GM19099 (cell line): ENCODE measurements at regions not wholly inside any gene's neighbourhood (a gene's known extent, or its start where the extent isn't known, plus 50 kb on each side); places are given as distances from the start of the nearest gene placed in this dataset.

ENCODE experiments used
- POLR2A ChIP-seq: IDR thresholded peaks from 3 replicates; pipeline ENCODE4 v1.6.1; 2011; ENCODE audit warnings: low read depth; ENCODE audit not compliant: insufficient read length; ENCODE audit errors: extremely low read depth

DNA sequence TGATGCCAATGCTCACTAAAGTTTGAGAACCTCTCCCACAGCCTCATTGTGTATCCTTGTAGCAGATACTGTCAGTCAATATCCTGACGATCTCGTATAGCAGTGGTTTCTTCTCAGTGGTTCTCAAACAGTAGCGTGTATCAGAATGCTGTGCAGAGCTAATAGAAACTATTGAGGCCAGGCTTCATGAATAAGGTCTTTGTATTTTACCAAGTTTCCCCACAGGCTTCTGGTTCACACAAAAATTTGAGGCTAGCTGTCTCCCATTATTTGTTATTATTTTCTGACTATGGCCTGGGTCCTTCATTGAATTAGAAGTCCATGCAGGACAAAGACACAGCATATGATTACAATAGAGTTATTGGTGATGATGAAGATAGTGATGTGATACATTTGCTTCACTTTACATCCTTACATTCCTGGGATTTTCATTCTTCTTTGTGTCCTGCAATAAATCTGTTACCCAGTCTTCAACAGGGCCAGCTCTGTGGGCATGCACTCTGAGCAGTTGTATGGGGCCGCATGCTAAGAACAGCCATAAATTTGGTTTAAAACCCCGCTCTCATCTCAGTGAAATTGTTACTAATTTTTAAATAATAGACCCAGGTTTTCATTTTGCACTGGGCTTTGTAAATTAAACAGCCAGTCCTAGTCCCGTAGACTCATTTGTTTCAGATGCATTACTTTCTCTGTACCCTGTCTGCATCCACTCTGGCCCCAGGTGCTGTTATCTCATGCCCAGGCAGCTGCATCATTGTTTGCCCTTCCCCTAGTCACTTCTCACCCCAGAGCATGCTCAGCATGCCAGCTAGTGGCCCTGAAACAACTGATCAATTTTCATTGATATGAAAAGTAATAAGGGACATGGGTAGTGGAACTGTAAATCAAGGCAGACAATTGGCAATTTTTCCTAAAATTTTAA is 199.9 kb upstream of the PIK3R1 start:
- no peak for TF ChIP-seq POLR2A

DNA sequence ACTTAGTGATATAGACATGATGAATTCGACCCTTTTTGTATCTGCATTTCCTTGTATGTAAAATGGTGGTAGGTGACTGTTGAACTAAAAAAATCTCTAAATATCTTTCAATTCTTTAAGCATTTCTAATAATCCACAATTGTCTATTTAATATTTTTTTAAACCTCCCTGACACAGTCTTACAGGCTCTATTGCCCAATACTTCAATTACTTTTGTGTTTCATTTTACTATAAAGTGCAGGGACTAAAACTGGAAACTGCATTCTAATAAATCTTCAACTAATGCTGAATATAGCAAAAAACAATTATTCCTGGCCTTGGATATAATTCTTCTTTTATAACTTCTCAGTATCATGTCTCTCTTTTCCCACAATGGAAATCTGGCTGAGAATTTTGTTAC is 202.7 kb upstream of the PIK3R1 start:
- TF ChIP-seq POLR2A = no peak

GRCh38 chr5:68012429-68012828 is 203.1 kb upstream of the PIK3R1 start:
- no peak for TF ChIP-seq POLR2A

- TF ChIP-seq POLR2A = no peak
Observed at GRCh38 chr5:68011801-68012200, 203.8 kb upstream of the PIK3R1 start.

- TF ChIP-seq POLR2A = no peak
Observed at GRCh38 chr5:68011259-68011760, 204.2 kb upstream of the PIK3R1 start.

- no peak for TF ChIP-seq POLR2A
Observed at GRCh38 chr5:68010740-68011139, 204.8 kb upstream of the PIK3R1 start.

GRCh38 chr5:68007451-68007850 is 208.1 kb upstream of the PIK3R1 start:
- no peak for TF ChIP-seq POLR2A

DNA sequence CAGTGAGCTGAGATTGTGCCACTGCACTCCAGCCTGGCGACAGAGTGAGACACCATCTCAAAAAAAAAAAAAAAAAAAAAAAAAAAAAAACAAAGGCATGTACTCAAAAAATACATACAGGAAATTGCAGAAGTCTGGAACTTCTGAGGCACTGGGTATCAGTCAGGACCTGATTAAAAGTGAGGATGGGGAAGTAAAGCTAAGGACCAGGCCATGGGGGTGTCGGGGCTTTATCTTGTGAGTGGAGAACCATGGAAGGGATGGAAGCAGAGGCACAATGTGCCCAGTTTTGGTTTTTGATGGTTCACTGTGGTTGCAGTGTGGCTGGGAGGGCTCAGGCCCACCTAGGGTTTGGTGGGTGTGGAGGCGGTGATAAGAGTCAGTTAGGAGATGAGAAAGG is 212.7 kb upstream of the PIK3R1 start:
- TF ChIP-seq POLR2A = no peak

DNA sequence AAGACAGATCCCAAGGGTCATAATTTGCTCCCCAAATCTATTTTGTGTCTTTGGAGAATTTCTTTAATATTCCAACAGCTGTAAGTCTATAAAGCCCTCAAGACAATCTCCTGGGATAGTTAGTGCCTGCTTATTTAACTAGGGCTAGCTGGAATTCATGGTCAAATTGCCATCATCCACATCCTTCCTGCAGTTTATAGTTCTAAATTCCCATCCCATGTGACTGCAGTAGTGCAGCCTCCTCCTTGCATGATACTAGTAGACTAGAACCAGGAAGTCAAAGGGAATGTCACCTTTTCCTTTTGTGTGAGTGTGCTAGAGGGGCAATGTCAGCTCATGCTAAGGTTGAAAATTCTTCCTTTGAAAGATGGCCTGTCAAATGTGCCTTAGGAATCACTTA is 214.8 kb upstream of the PIK3R1 start:
- TF ChIP-seq POLR2A = no peak

DNA sequence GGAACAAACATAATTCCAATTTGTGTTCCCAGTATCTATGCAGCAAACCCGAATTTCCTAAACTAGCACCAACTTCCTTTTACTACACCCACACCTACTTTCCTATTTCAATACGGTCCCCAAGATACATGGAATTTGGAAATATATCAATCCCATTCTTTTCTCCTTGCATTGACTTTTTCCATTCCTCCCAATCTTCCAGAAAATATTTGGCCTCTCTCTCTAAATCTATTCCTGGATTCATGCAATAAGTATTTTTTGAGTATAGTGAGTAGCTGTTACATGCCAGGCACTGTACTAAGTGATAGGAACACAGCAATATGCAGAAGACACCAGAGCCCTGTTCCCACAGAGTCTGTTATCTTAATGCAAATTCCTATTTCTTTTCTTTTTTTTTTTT is 216.2 kb upstream of the PIK3R1 start:
- TF ChIP-seq POLR2A = no peak

- TF ChIP-seq POLR2A = no peak
Observed at GRCh38 chr5:67998709-67999261, 216.8 kb upstream of the PIK3R1 start.

DNA sequence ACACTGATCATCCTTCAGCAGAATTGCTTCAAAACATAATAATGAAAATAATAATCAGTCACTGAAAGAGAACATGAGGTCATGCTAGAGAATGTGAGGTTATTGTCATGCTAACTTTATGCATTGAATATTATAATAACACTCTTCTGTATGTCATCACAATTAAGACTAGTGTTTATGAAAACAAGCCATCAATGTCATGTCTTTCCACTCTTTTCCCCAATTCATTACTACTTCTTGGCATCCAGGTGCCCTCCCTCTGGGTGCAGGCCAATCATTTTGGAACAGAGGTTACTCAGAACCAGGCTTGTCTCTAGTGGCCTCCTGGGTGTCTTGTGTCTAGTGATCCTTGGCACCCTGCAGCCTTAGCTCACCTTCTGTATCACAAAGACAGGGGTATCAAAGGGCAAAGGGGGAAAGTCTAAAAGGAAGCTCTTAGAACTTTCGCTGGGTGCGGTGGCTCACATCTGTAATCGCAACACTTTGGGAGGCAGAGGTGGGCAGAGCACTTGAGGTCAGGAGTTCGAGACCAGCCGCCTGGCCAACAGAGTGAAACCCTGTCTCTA is 217.6 kb upstream of the PIK3R1 start:
- no peak for TF ChIP-seq POLR2A

DNA sequence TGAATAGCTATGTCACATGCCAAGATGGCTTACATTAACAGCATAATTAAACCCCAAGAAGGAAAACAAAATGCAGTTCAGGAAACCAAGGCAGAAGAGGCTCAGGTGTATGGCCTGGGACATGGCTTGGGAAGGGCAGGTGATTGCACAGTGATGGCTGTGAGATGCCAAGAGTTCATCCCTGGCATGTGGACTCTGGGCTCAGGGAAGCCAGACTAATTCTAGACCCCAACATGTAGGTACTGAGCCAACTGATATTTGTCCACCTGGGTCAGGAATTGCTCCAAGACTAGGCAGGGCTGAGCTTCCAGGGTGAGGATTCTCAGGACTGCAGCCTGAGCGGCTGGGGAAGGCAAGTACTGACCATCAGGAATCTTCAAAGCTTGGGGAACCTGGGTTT is 218.4 kb upstream of the PIK3R1 start:
- no peak for TF ChIP-seq POLR2A

DNA sequence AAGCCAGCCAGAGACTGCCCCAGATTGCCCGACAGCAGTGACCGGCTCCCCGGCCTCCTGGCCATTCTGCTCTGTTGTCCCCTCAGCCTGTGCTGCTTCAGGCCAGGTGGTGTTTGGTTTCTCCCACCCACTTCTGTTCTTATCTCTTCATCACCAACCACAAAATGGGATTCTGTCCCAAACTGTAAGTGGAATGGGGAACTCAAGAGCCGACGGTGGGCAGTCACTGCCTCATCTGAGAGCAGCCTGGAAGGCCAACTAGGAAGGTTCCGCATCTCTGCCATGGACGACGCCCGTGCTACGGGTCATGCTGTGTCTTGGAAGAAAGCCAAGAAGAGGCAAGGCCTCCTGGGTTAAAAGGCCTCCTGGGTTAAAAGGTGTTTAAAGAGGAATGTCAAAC is 219.0 kb upstream of the PIK3R1 start:
- no peak for TF ChIP-seq POLR2A

- TF ChIP-seq POLR2A = no peak
Observed at GRCh38 chr5:67992923-67993322, 222.6 kb upstream of the PIK3R1 start.

DNA sequence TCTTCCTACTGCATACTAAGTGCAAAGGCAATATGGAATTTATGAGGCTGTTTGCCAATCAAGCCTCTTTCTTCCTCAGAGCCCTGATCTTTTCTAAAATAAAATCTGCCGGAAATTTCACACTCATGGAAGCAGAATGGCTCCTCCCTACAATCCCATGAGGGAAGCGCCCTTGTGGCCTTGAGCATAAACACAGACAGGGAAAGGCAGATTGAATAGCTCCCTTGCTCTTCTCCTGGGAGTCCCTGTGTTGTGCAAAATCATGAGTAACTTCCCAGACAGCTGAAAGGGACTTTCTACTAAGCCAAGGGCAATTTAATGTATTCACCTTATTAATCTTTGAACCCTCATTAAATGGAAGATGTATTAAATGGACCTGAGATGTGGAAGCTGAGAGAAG is 226.1 kb upstream of the PIK3R1 start:
- TF ChIP-seq POLR2A = no peak
